ENCODE measurements at regions not wholly inside any gene's neighbourhood (a gene's known extent, or its start where the extent isn't known, plus 50 kb on each side); places are given as distances from the start of the nearest gene placed in this dataset.

DNA sequence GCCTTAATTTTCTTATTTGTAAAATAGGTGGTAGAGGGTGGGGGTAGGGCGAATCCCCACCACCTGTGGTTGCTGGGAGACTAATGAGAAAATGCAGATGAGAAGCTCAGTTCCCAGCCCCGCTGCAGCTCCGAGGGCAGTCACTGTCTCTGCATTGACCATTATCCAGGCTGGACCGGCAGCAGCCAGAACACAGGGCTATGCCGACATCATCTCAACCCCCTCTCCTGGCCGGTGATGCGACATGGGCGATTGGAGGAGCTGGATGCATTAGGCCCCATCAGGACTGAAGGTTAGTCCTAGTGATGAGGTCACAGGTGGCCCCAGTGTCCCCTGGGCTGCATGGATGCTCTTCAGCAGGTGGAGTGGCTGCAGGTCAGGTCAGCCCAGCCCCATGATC lies 412.4 kb downstream of the CTTN start:
- Mint-ChIP-seq H3K27ac (no peak overlapping the region), H3K36me3 (no peaks in the 10 kb centered on the region), H3K4me3 (no peak overlapping the region), H3K9me3 (peaks cover 0 to 7% (median 0%) of the 10 kb centered on the region in 11 donors), H3K4me1 (no peaks in the 10 kb centered on the region), H3K27me3 (peaks cover 0 to 4% (median 0%) of the 10 kb centered on the region in 5 donors)
- Histone ChIP-seq H3K9me3 (ENCODE audit: control insufficient read depth in 2 of 3, low read length in 3 of 3) (no peaks in the 10 kb centered on the region), H3K4me3 (ENCODE audit: low read length) (no peak overlapping the region), H3K27ac (ENCODE audit: low read depth, low read length) (no peak overlapping the region), H3K27me3 (ENCODE audit: control insufficient read depth in 2 of 2, insufficient read depth in 2 of 2, low read length in 2 of 2) (no peaks in the 10 kb centered on the region), H3K4me1 (ENCODE audit: control insufficient read depth in 2 of 2, insufficient read depth in 2 of 2, low read length in 2 of 2) (no peaks in the 10 kb centered on the region), H3K36me3 (ENCODE audit: control insufficient read depth in 2 of 3, insufficient read depth in 3 of 3, low read length in 3 of 3) (no peaks in the 10 kb centered on the region)
- ChIA-PET POLR2A (no interaction called here), CTCF (interaction anchor here (0.7 kb wide), 1 partner anchor 11 kb away, joined by 3 read pairs; no protein-coding TSS in a partner anchor)
- ATAC-seq, result no peak
- DNase-seq, result no peak
- intact Hi-C loops (cut with micrococcal nuclease), result loop anchor here in 1 of 2 donors (5.0 kb wide), 1 partner anchor 612 kb away; no protein-coding TSS in a partner anchor

DNA sequence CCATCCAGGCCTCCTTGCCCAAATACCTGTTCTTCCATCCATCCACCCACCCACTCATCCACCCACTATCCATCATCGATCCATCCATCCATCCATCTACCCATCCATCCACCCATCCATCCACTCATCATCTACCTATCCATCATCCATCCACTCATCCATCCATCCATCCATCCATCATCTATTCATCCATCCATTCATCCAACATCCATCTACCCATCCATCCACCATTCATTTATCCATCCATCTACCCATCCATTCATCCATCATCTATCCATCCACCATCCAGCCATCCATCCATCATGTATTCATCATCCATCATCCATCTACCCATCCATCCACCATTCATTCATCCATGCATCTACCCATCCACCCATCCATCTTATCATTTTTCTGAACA lies 413.2 kb downstream of the CTTN start:
- Mint-ChIP-seq H3K36me3 (no peaks in the 10 kb centered on the region), H3K27ac (no peak overlapping the region), H3K9me3 (peaks cover 0 to 7% (median 0%) of the 10 kb centered on the region in 11 donors), H3K27me3 (peaks cover 0 to 11% (median 0%) of the 10 kb centered on the region in 5 donors), H3K4me1 (no peaks in the 10 kb centered on the region), H3K4me3 (no peak overlapping the region)
- DNase-seq (no peak), ATAC-seq (no peak)
- Histone ChIP-seq H3K36me3 (ENCODE audit: control insufficient read depth in 2 of 3, insufficient read depth in 3 of 3, low read length in 3 of 3) (no peaks in the 10 kb centered on the region), H3K27me3 (ENCODE audit: control insufficient read depth in 2 of 2, insufficient read depth in 2 of 2, low read length in 2 of 2) (no peaks in the 10 kb centered on the region), H3K9me3 (ENCODE audit: control insufficient read depth in 2 of 3, low read length in 3 of 3) (no peaks in the 10 kb centered on the region), H3K4me1 (ENCODE audit: control insufficient read depth in 2 of 2, insufficient read depth in 2 of 2, low read length in 2 of 2) (no peaks in the 10 kb centered on the region), H3K4me3 (ENCODE audit: low read length) (no peak overlapping the region), H3K27ac (ENCODE audit: low read depth, low read length) (no peak overlapping the region)
- intact Hi-C loops (cut with micrococcal nuclease), result loop anchor here in 1 of 2 donors (5.0 kb wide), 1 partner anchor 611 kb away; no protein-coding TSS in a partner anchor
- ChIA-PET CTCF (no interaction called here), POLR2A (interaction anchor here (0.8 kb wide), 1 partner anchor 412 kb away, joined by 3 read pairs; no protein-coding TSS in a partner anchor)

DNA sequence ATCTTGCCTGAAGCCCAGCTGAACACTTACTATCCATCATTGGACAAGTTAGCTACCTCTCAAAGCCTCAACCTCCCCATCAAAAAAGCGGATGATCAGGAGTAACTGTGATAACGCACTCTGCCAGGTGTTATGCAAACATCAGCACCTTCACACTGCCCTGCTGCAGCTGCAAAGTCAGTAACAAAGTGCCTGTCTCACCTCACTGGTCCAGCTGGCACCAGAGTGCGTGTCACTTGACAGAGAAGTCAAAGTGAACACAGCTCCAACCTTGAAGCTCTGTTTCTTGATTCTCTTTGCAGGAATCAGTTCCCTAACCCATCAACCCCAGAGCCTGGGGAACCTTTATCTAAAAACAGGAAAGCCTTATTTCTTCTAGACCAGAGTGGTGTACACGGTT lies 413.6 kb downstream of the CTTN start:
- no peaks in the 10 kb centered on the region for H3K27me3 ChIP-seq (ENCODE audit: control insufficient read depth in 2 of 2, insufficient read depth in 2 of 2, low read length in 2 of 2)
- peaks cover 0 to 7% (median 0%) of the 10 kb centered on the region in 11 donors for H3K9me3 Mint-ChIP-seq
- peaks cover 0 to 11% (median 0%) of the 10 kb centered on the region in 5 donors for H3K27me3 Mint-ChIP-seq
- no peaks in the 10 kb centered on the region for H3K36me3 Mint-ChIP-seq
- no peaks in the 10 kb centered on the region for H3K4me1 ChIP-seq (ENCODE audit: control insufficient read depth in 2 of 2, insufficient read depth in 2 of 2, low read length in 2 of 2)
- no peaks in the 10 kb centered on the region for H3K4me1 Mint-ChIP-seq
- ChIA-PET POLR2A (interaction anchor here (0.8 kb wide), 1 partner anchor 412 kb away, joined by 3 read pairs; no protein-coding TSS in a partner anchor), CTCF (interaction anchor here (1.0 kb wide), 1 partner anchor 641 kb away, joined by 4 read pairs; the partner anchor contains the start of gene NADSYN1)
- H3K27ac Mint-ChIP-seq, result no peak overlapping the region
- H3K9me3 ChIP-seq (ENCODE audit: control insufficient read depth in 2 of 3, low read length in 3 of 3), result no peaks in the 10 kb centered on the region
- H3K4me3 ChIP-seq (ENCODE audit: low read length), result no peak overlapping the region
- DNase-seq (no peak), ATAC-seq (no peak)
- H3K4me3 Mint-ChIP-seq, result no peak overlapping the region
- no peaks in the 10 kb centered on the region for H3K36me3 ChIP-seq (ENCODE audit: control insufficient read depth in 2 of 3, insufficient read depth in 3 of 3, low read length in 3 of 3)
- no peak overlapping the region for H3K27ac ChIP-seq (ENCODE audit: low read depth, low read length)
- intact Hi-C loops (cut with micrococcal nuclease), result loop anchor here in 1 of 2 donors (5.0 kb wide), 1 partner anchor 610 kb away; no protein-coding TSS in a partner anchor

DNA sequence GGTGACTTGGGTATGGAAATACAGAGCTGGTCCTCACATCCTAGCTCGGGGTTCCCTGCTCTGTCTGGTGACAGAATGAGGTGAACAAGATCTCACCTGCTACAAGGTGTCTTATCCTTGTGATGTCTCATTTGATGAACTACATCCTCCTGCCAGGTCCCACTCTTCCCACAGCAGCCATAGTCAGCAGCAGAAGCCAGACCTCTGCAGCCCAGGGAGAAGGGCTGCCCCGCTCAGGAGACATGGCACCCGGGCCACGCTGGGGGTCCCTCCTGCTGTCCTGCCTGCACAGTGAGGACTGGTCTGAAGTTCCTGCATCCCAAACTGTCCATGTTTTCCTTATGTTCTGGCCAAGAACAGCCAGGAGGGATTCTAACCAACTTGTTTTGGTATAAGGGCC lies 414.1 kb downstream of the CTTN start:
- no peaks in the 10 kb centered on the region for H3K36me3 Mint-ChIP-seq
- no peak overlapping the region for H3K27ac Mint-ChIP-seq
- ChIA-PET CTCF (interaction anchor here (1.0 kb wide), 1 partner anchor 641 kb away, joined by 4 read pairs; the partner anchor contains the start of gene NADSYN1), POLR2A (no interaction called here)
- Histone ChIP-seq H3K4me3 (ENCODE audit: low read length) (no peak overlapping the region), H3K4me1 (ENCODE audit: control insufficient read depth in 2 of 2, insufficient read depth in 2 of 2, low read length in 2 of 2) (no peaks in the 10 kb centered on the region), H3K36me3 (ENCODE audit: control insufficient read depth in 2 of 3, insufficient read depth in 3 of 3, low read length in 3 of 3) (no peaks in the 10 kb centered on the region), H3K27me3 (ENCODE audit: control insufficient read depth in 2 of 2, insufficient read depth in 2 of 2, low read length in 2 of 2) (no peaks in the 10 kb centered on the region), H3K9me3 (ENCODE audit: control insufficient read depth in 2 of 3, low read length in 3 of 3) (no peaks in the 10 kb centered on the region), H3K27ac (ENCODE audit: low read depth, low read length) (no peak overlapping the region)
- intact Hi-C loops (cut with micrococcal nuclease), result loop anchor here in 1 of 2 donors (5.0 kb wide), 1 partner anchor 610 kb away; no protein-coding TSS in a partner anchor
- no peak for ATAC-seq
- no peak for DNase-seq
- H3K27me3 Mint-ChIP-seq, result peaks cover 0 to 11% (median 0%) of the 10 kb centered on the region in 5 donors
- peaks cover 0 to 7% (median 0%) of the 10 kb centered on the region in 11 donors for H3K9me3 Mint-ChIP-seq
- H3K4me1 Mint-ChIP-seq, result no peaks in the 10 kb centered on the region
- no peak overlapping the region for H3K4me3 Mint-ChIP-seq

DNA sequence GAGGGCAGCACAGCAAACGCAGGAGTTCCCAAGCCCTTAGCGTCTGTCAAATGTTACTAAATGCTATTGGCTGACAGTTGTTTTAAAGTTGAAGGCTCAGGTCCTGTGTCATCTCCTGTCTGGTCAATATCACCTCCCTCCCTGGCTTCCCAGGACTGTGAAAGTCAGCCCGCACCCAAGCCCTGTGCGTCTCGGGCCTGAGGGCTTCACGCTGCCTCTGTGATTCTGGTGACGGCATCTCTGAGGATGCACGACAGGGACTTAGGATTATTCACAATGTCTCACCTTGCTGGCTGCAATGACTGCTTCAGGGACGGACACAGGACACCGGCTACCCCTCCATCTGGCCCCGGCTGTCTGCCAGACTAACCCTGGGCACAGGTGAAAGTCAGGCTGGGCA lies 415.3 kb downstream of the CTTN start:
- Mint-ChIP-seq H3K27ac (no peak overlapping the region), H3K27me3 (peaks cover 0 to 17% (median 4%) of the 10 kb centered on the region in 5 donors), H3K36me3 (no peaks in the 10 kb centered on the region), H3K4me3 (no peak overlapping the region), H3K9me3 (peaks cover 0 to 4% (median 0%) of the 10 kb centered on the region in 11 donors), H3K4me1 (no peaks in the 10 kb centered on the region)
- H3K27ac ChIP-seq (ENCODE audit: low read depth, low read length), result no peak overlapping the region
- no peak for ATAC-seq
- no peaks in the 10 kb centered on the region for H3K36me3 ChIP-seq (ENCODE audit: control insufficient read depth in 2 of 3, insufficient read depth in 3 of 3, low read length in 3 of 3)
- H3K4me3 ChIP-seq (ENCODE audit: low read length), result no peak overlapping the region
- CTCF ChIA-PET, result no interaction called here
- H3K9me3 ChIP-seq (ENCODE audit: control insufficient read depth in 2 of 3, low read length in 3 of 3), result no peaks in the 10 kb centered on the region
- no peaks in the 10 kb centered on the region for H3K4me1 ChIP-seq (ENCODE audit: control insufficient read depth in 2 of 2, insufficient read depth in 2 of 2, low read length in 2 of 2)
- no peak for DNase-seq
- intact Hi-C loops (cut with micrococcal nuclease), result loop anchor here in 1 of 2 donors (5.0 kb wide), 1 partner anchor 609 kb away; no protein-coding TSS in a partner anchor
- H3K27me3 ChIP-seq (ENCODE audit: control insufficient read depth in 2 of 2, insufficient read depth in 2 of 2, low read length in 2 of 2), result no peaks in the 10 kb centered on the region
- POLR2A ChIA-PET, result no interaction called here

DNA sequence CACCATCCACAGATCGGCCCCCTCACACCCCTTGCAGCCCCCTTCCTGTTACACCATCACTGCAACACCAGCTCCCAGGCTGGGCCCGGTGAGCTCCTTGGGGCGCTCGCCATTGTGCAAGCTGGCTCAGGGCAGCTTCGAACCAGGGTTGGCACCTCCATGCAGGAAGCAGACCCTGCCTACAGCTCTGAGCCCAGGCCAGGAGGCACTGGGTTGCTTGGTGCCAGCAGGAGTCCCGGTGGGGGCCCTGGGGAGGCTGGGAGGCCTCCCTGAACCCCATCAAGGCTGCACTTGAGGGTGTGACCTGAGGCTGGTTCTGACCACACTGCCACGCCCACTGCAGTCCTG lies 417.1 kb downstream of the CTTN start:
- intact Hi-C loops (cut with micrococcal nuclease), result no loop called here
- H3K4me3 ChIP-seq (ENCODE audit: low read length), result no peak overlapping the region
- no peaks in the 10 kb centered on the region for H3K9me3 ChIP-seq (ENCODE audit: control insufficient read depth in 2 of 3, low read length in 3 of 3)
- no peaks in the 10 kb centered on the region for H3K4me1 ChIP-seq (ENCODE audit: control insufficient read depth in 2 of 2, insufficient read depth in 2 of 2, low read length in 2 of 2)
- Mint-ChIP-seq H3K27ac (no peak overlapping the region), H3K36me3 (no peaks in the 10 kb centered on the region), H3K27me3 (peaks cover 0 to 23% (median 4%) of the 10 kb centered on the region in 5 donors), H3K4me1 (no peaks in the 10 kb centered on the region), H3K4me3 (no peak overlapping the region), H3K9me3 (peaks cover 0 to 4% (median 0%) of the 10 kb centered on the region in 11 donors)
- H3K27me3 ChIP-seq (ENCODE audit: control insufficient read depth in 2 of 2, insufficient read depth in 2 of 2, low read length in 2 of 2), result no peaks in the 10 kb centered on the region
- CTCF ChIA-PET, result interaction anchor here (0.8 to 1.9 kb wide), 3 partner anchors 8 to 640 kb away, joined by 5 to 7 read pairs (median 6); no protein-coding TSS in a partner anchor
- DNase-seq (no peak), ATAC-seq (no peak)
- POLR2A ChIA-PET, result no interaction called here
- no peak overlapping the region for H3K27ac ChIP-seq (ENCODE audit: low read depth, low read length)
- H3K36me3 ChIP-seq (ENCODE audit: control insufficient read depth in 2 of 3, insufficient read depth in 3 of 3, low read length in 3 of 3), result no peaks in the 10 kb centered on the region

DNA sequence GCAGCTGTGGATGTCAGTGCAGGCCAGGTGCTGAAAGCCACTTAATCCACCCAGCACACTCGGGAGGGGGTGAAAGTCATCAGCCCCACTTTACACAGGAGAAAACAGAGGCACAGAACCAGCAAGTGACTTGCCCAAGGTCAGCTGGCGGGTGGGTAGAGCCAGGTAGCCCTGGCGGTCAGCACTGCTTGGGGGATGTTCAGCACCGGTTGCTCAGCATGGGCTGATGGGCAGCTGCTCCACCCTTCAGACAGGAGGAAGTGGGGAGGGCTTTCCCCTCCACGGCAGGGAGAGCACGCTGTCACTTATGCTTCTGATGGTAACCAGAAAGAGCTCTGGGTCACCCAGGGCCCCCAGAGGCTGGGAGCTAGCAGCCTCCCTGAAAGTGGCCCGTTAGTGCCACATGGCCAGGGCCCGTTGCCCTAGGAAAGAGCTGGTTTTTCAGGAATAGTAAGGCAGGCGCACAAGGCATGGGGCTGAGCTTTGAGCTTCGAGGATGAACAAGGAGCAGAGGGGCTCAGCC lies 417.9 kb downstream of the CTTN start:
- no peak overlapping the region for H3K27ac ChIP-seq (ENCODE audit: low read depth, low read length)
- no peak overlapping the region for H3K4me3 ChIP-seq (ENCODE audit: low read length)
- DNase-seq, result no peak
- H3K9me3 ChIP-seq (ENCODE audit: control insufficient read depth in 2 of 3, low read length in 3 of 3), result no peaks in the 10 kb centered on the region
- no peaks in the 10 kb centered on the region for H3K4me1 ChIP-seq (ENCODE audit: control insufficient read depth in 2 of 2, insufficient read depth in 2 of 2, low read length in 2 of 2)
- H3K27ac Mint-ChIP-seq, result no peak overlapping the region
- ChIA-PET CTCF (no interaction called here), POLR2A (no interaction called here)
- no peak overlapping the region for H3K4me3 Mint-ChIP-seq
- H3K4me1 Mint-ChIP-seq, result no peaks in the 10 kb centered on the region
- H3K9me3 Mint-ChIP-seq, result peaks cover 0 to 4% (median 0%) of the 10 kb centered on the region in 11 donors
- intact Hi-C loops (cut with micrococcal nuclease), result no loop called here
- ATAC-seq, result no peak
- H3K27me3 ChIP-seq (ENCODE audit: control insufficient read depth in 2 of 2, insufficient read depth in 2 of 2, low read length in 2 of 2), result no peaks in the 10 kb centered on the region
- H3K36me3 ChIP-seq (ENCODE audit: control insufficient read depth in 2 of 3, insufficient read depth in 3 of 3, low read length in 3 of 3), result no peaks in the 10 kb centered on the region
- H3K36me3 Mint-ChIP-seq, result no peaks in the 10 kb centered on the region
- H3K27me3 Mint-ChIP-seq, result peaks cover 0 to 27% (median 5%) of the 10 kb centered on the region in 5 donors
